ENCODE measurements at regions not wholly inside any gene's neighbourhood (a gene's known extent, or its start where the extent isn't known, plus 50 kb on each side); places are given as distances from the start of the nearest gene placed in this dataset.

DNA sequence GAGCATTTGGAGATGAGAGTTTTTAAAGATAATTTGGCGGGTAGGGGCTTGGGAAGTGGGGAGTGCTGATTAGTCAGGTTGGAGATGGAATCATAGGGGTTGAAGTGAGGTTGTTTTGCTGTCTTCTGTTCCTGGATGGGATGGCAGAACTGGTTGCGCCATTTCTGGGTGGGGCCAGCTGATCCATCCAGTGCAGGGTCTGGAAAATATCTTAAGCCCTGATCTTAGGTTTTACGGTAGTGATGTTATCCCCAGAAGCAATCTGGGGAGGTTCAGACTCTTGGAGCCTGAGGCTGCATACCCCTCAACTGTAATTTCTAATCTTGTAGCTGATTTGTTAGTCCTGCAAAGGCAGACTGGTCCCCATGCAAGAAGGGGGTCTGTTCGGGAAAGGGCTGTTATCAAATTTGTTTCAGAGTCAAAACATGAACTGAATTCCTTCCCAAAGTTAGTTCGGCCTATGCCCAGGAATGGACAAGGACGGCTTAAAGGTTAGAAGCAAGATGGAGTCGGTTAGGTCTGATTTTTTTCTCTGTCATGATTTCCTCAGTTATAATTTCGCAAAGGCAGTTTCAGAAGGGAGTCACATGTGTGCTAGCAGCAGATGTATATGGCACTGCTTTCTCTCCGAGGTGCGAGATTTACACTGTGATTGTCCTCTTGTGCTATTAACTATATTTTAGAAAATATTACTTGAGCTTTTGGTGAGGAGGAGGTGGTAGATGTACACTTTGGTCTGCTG lies 540.4 kb downstream of the EDEM1 start:
- CTCF ChIA-PET, result no interaction called here
- POLR2A ChIA-PET, result no interaction called here

DNA sequence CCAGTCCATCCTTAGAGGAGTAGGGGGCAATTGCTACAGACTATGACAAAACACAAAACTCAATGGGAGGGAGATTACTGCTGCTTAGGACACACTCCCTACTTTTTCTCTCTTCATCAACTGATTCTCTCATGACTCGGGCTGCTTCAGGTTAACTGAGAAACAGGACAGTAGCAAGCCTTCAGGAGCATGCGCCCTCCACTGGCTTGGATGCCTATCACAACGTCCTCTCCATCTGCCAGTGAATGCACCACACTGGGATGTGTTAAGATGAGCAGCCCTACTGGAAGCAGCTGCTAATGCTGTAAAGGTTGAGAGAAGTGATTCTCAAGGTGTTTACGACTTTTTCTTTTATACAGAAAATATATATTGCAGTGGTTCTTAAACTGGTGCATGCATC lies 542.3 kb downstream of the EDEM1 start:
- ChIA-PET POLR2A (no interaction called here), CTCF (no interaction called here)
- Histone ChIP-seq H3K36me3 (ENCODE audit: control insufficient read depth, insufficient read depth, low read length) (no peaks in the 10 kb centered on the region), H3K27me3 (ENCODE audit: control insufficient read depth, insufficient read depth, low read length) (no peaks in the 10 kb centered on the region), H3K4me3 (ENCODE audit: low read depth, low read length) (no peak overlapping the region)
- TF ChIP-seq, protein P1, sequence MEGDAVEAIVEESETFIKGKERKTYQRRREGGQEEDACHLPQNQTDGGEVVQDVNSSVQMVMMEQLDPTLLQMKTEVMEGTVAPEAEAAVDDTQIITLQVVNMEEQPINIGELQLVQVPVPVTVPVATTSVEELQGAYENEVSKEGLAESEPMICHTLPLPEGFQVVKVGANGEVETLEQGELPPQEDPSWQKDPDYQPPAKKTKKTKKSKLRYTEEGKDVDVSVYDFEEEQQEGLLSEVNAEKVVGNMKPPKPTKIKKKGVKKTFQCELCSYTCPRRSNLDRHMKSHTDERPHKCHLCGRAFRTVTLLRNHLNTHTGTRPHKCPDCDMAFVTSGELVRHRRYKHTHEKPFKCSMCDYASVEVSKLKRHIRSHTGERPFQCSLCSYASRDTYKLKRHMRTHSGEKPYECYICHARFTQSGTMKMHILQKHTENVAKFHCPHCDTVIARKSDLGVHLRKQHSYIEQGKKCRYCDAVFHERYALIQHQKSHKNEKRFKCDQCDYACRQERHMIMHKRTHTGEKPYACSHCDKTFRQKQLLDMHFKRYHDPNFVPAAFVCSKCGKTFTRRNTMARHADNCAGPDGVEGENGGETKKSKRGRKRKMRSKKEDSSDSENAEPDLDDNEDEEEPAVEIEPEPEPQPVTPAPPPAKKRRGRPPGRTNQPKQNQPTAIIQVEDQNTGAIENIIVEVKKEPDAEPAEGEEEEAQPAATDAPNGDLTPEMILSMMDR (IDR thresholded peaks at IDR 0.05; ENCODE audit: insufficient read depth, low read depth, low read length), result no peak
- no peak for DNase-seq (ENCODE audit: low read depth)

More for the DNA sequence above, 540.4 kb downstream of the EDEM1 start:
- Histone ChIP-seq H3K36me3 (ENCODE audit: control insufficient read depth, insufficient read depth, low read length) (no peaks in the 10 kb centered on the region), H3K4me3 (ENCODE audit: low read depth, low read length) (no peak overlapping the region), H3K27me3 (ENCODE audit: control insufficient read depth, insufficient read depth, low read length) (no peaks in the 10 kb centered on the region)
- TF ChIP-seq, protein P1 (IDR thresholded peaks at IDR 0.05; ENCODE audit: insufficient read depth, low read depth, low read length), result no peak
- no peak for DNase-seq (ENCODE audit: low read depth)

DNA sequence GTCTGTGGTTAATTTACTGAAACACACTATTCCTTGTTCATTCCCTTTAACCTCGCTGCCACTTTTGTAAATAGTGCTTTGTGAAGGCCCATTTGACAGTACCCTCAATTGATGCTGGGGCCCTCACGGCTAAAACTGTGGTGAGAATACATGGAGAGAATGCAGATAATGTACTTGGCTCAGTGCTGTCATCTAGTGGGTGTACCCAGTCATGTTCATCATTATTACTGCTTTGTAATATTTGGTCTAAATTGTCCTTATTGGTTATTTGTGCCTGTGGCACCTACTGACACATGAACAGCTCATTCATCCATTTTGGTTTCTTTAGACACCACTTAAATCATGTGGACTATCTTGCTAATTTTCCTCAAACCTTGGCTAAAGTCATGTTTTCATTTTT lies 543.6 kb downstream of the EDEM1 start:
- TF ChIP-seq, protein P1 (IDR thresholded peaks at IDR 0.05; ENCODE audit: insufficient read depth, low read depth, low read length), result no peak
- ChIA-PET CTCF (no interaction called here), POLR2A (no interaction called here)
- no peak for DNase-seq (ENCODE audit: low read depth)
- no peaks in the 10 kb centered on the region for H3K27me3 ChIP-seq (ENCODE audit: control insufficient read depth, insufficient read depth, low read length)
- H3K4me3 ChIP-seq (ENCODE audit: low read depth, low read length), result no peak overlapping the region
- H3K36me3 ChIP-seq (ENCODE audit: control insufficient read depth, insufficient read depth, low read length), result no peaks in the 10 kb centered on the region

DNA sequence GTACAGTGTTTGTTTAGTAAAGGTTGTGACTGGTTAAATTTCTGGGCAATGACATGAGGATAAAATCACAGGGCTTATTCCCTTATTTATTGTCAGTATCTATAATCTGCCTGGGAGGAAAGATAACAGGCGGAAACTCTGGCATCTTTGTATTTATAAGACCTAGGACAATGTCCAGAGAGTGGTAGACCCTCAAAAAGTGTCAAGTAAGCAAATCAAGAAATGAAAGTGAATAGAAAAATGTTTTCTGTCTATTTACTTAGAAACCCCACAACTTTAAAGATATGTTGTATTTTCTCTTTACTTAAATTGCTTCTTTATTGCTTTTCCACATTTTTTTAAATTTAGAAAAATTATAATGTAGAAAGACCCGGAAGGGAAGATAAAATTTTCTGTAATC lies 544.6 kb downstream of the EDEM1 start:
- no peaks in the 10 kb centered on the region for H3K27me3 ChIP-seq (ENCODE audit: control insufficient read depth, insufficient read depth, low read length)
- no peak for DNase-seq (ENCODE audit: low read depth)
- no peaks in the 10 kb centered on the region for H3K36me3 ChIP-seq (ENCODE audit: control insufficient read depth, insufficient read depth, low read length)
- ChIA-PET POLR2A (no interaction called here), CTCF (no interaction called here)
- H3K4me3 ChIP-seq (ENCODE audit: low read depth, low read length), result no peak overlapping the region
- TF ChIP-seq, protein P1 (IDR thresholded peaks at IDR 0.05; ENCODE audit: insufficient read depth, low read depth, low read length), result no peak

DNA sequence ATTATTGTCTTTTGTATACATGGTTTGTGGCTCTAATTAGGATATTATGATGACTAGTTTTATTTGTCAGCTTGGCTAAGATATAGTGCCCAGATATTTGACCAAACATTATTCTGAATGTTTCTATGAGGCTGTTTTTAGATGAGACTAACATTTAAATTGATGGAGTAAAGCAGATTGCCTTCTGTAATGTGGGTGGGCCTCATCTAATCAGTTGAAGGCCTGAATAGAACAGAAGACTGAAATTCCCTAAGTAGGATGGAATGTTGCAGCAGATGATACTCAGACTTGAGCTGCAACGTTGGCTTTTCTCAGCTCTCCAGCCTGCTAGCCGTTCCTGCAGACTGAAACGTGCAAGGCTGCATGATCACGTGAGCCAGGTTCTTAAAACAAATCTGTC lies 546.5 kb downstream of the EDEM1 start:
- DNase-seq (ENCODE audit: low read depth), result no peak
- H3K4me3 ChIP-seq (ENCODE audit: low read depth, low read length), result no peak overlapping the region
- no peaks in the 10 kb centered on the region for H3K27me3 ChIP-seq (ENCODE audit: control insufficient read depth, insufficient read depth, low read length)
- H3K36me3 ChIP-seq (ENCODE audit: control insufficient read depth, insufficient read depth, low read length), result no peaks in the 10 kb centered on the region
- POLR2A ChIA-PET, result no interaction called here
- CTCF ChIA-PET, result no interaction called here
- TF ChIP-seq, protein P1 (IDR thresholded peaks at IDR 0.05; ENCODE audit: insufficient read depth, low read depth, low read length), result no peak

All from BJ (cell line).